NCI-H128 (cell line): ENCODE measurements at regions not wholly inside any gene's neighbourhood (a gene's known extent, or its start where the extent isn't known, plus 50 kb on each side); places are given as distances from the start of the nearest gene placed in this dataset.
"Not testable (repeated sequence)": the region's sequence is repeated elsewhere in the genome, so short reads cannot be mapped to it uniquely, and the experiment has no call there.

Source experiments
- DNase-seq: peaks from one replicate; lab custom pipeline; 2025; ENCODE audit not compliant: unreplicated experiment; lab: John Stamatoyannopoulos, UW

DNA sequence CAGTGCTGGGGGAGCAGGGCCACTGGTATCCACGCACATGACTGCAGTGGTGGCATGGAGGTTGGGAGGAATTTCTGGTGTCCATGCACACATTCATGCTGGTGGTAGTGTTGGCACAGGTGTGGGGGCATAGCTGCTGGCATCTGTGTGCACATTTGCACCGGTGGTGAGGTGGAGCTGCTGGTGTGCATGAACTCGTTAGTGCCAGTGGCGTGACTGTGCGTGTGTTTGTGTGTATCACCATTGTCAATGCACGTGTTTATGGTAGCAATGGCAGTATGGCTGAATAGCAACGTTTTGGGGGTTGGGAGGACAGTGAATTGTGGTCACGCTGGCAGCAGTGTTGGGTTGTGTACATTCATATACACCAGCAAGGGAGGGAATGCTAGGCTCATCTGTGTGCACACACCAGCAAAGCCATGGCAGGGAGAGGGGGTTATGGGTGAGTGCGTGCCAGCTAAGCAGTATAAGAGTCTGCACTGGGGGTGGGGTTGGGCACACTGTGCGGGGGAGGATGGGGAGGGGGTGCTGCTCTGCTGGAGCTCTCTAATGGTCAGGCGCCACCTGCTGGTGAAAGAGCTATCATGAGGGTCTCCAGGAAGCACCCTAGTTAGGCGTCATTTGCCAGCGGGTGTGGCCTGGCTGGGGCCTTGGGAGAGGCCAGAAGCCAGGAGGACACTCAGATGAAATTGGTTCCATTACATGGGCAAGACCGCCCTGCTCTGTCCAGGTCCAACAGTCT lies 626.1 kb upstream of the ID4 start:
- DNase-seq, result no peak

DNA sequence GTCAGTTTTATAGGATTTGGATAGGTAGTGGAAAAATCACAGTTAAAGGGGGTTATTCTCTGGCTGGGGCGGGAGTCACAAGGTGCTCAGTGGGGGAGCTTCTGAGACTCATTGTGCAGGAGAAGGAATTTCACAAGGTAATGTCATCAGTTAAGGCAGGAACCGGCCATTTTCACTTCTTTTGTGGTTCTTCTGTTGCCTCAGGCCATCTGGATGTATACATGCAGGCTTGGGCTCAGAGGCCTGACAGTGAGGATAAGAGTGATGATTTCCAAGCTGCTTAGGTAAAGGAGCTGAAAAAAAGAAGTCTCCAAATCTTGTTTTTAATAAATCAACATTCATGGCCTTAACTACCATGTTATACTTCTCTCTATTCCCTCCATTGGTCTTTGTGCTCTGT lies 622.9 kb upstream of the ID4 start:
- no peak for DNase-seq

DNA sequence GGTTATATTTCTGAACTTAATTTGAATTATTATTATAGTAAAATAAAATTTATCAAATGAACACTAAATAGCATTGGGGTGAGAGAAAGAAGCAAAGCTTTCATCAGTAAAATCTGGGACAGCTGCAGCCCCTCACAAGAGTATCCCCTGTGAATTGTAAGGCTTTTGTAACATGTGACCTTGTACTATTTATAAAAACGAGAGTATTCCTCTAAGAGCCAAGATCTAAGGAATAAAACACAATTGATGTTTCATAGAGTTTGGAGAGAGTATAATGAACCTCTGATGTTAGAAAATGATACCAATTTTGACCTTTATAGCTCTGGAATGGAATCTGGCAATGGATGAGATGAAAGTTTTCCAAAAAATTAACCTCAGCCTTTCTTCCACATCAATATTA lies 617.2 kb upstream of the ID4 start:
- no peak for DNase-seq

DNA sequence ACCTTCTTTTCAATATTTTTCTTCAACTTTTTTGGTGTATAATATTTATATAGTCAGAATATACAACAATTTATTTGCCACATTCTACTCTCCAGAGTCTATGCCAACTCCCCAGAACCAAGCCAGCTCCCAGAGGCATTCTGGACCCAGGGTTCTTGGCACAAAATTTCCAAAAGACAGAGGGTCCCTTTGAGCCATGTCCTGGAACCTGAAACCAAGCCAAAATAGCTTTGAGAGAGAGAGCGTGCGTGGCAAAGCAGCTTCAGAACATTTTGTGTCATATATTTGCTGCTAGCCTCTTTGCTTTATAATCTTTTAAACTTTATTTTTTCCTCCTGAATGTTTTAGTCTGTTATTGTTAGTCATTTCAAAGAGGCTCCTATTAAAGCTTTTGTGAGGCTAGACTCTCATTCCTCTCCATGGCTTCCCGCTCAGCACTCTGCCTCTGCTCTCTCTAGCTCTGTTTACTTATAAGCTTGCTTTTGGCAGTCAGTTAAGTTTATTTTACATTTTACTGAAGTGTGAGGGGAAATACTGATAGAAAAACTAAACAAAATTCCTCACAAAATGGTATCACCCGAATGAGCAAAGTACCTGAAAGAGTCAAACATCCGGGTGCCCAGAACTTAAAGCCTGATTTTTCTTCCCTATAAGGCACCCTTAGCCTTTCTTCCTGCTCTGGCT lies 605.1 kb upstream of the ID4 start:
- DNase-seq, result no peak

DNA sequence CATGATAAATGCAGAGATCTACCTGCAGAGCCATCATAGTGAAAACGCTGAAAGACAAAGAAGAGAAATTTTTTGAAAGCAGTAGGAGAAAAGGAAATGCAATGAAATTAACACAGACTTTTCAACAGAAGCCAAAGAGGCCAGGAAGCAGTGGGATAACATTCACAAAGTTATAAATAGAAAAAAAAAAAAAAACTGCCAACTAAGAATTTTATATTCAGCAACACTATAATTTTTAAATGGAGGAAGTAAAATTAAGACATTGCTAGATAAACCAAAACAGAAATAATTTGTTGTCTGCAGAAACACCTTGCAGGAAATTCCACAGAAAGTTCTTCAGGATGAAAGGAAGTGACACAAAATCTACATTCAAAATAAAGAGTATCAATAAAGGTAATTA lies 591.5 kb upstream of the ID4 start:
- no peak for DNase-seq

- not testable (repeated sequence) for DNase-seq
Observed at GRCh38 chr6:19247181-19247580, 590.0 kb upstream of the ID4 start.

DNA sequence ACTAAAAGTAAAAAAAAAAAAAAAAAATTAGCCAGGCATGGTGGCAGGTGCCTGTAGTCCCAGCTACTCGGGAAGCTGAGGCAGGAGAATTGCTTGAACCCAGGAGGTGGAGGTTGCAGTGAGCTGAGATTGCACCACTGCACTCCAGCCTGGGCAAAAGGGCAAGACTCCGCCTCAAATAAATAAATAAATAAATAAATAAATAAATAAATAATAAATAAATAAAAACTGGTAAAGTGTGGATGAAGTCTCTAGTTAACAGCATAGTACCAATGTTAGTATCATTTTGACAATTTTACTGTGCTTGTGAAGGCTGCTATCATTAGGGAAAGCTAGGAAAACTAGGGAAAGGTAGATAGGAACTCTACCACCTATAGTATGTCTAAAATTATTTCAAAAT lies 581.0 kb upstream of the ID4 start:
- not testable (repeated sequence) for DNase-seq

- no peak for DNase-seq
Observed at GRCh38 chr6:19261642-19262041, 575.5 kb upstream of the ID4 start.

DNA sequence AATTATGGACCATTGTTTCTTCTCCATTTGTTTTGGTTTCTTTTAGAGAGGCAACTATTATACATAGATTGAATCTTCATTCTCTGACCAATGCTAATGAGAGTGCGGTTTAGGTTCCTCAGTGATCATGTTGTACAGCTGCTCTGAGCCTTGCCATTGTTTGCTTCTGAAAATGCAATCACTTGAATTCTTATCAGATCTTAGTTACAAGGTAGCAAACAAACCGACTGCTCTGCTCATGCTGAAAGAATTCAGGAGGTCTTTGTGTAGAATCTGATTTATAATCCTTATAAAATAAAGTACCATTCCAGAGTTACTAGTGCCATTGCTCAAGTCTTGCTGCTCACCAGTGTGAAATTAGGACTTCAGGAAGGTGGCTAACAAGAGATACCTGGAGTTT lies 569.1 kb upstream of the ID4 start:
- DNase-seq, result no peak

DNA sequence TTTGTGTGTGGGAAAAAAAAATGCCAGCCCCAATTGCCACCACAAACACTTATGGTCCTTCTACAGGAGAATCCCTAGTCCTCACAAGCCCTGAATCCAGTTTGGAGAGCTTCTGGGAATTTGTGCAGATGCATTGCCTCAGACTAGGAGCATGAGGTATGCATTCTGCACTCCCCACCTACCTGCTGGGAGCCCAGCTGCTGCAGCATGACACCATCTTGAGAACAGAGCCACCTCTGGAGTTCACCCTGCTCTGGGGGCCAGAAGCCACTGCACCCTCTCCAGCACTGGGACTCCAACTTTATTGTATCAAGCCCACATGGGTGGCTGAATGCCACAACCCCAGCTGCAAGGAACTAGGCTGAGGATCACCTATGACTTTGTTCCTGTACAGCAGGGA lies 568.5 kb upstream of the ID4 start:
- DNase-seq, result no peak

GRCh38 chr6:19269341-19269898 lies 567.8 kb upstream of the ID4 start:
- no peak for DNase-seq

DNA sequence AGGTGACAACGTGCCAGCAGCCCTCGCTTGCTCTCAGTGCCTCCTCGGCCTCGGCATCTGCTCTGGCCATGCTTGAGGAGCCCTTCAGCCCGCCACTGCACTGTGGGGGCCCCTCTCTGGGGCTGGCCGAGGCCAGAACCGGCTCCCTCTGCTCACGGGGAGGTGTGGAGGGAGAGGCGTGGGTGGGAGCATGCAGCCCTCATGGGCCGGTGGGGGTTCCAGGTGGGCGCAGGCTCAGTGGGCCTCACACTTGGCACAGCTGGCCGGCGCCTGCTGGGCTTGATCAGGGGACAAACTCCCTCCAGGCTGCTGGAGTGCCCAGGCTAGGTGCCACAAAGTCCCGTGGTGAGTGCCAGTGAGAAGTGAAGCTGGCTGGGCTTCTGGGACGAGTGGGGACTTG lies 566.6 kb upstream of the ID4 start:
- no peak for DNase-seq

GRCh38 chr6:19279273-19279684 lies 557.9 kb upstream of the ID4 start:
- no peak for DNase-seq

GRCh38 chr6:19287928-19288327 lies 549.2 kb upstream of the ID4 start:
- DNase-seq, result no peak

- DNase-seq, result no peak
Observed at GRCh38 chr6:19289457-19289856, 547.7 kb upstream of the ID4 start.

- peak; percentile 85 for DNase-seq
Observed at GRCh38 chr6:19297880-19298279, 539.3 kb upstream of the ID4 start.

- DNase-seq, result no peak
Observed at GRCh38 chr6:19298421-19298820, 538.7 kb upstream of the ID4 start.

GRCh38 chr6:19299129-19299528 lies 538.0 kb upstream of the ID4 start:
- no peak for DNase-seq

DNA sequence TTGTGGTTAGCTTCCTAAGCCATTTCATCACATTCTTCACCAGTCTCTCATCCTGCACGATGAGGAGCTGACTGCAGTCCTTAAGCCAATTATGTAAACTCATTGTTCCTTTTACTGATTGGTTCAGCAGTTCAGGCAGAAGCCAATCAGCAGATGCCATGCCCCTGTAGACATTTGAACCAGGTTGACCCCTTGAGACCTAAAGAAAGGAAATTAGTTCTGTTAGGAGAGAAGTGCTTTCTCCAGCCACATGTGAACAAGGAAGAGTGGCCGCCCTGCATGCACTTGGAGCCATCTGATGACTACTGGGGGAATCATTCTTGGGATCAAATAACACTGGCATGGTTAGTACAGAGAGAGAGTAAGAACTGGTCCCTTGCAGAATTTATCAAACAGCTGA lies 535.2 kb upstream of the ID4 start:
- DNase-seq, result peak; percentile 47

GRCh38 chr6:19303383-19303782 lies 533.8 kb upstream of the ID4 start:
- peak; percentile 65 for DNase-seq

DNA sequence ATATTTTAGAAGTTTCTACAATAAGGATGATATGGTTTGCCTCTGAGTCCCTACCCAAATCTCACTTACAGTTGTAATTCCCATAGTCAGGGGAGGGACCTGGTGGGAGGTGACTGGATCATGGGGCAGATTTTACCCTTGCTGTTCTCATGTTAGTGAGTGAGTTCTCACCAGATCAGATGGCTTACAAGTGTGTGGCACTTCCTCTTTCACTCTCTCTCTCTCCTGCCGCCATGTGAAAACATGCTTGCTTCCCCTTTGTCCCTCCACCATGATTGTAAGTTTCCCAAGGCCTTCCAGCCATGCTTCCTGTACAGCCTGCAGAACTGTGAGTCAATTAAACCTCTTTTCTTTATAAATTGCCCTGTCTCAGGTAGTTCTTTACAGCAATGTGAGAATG lies 527.5 kb upstream of the ID4 start:
- no peak for DNase-seq

DNA sequence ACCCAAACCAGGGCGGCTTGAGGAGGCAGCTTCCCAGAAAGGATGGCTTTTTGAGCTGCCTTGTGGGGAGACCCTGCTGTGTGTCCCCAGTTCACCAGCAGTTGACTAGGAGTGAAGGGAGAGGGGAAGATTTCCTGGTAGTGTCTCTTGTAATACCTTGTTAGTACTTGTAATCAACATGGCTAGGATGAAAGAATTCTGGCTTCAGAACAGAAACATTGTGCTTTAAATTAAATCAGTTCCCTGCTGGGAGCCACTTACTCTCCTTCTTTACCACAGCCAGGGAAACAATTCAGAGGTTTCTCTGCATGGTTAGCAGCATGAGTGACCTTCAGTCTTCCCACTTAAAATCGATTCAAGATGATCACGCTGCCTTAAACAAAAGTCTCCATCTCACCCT lies 525.4 kb upstream of the ID4 start:
- DNase-seq, result no peak
